K562 (cell line): ENCODE measurements at regions not wholly inside any gene's neighbourhood (a gene's known extent, or its start where the extent isn't known, plus 50 kb on each side); places are given as distances from the start of the nearest gene placed in this dataset.
A peak's percentile ranks its signal among the peaks of the same experiment; 100 is the strongest.

Source experiments
- ATAC-seq: fragments of 200-7000 bp; cut with Tn5 transposase; 3 replicates; pipeline ENCODE4 v1.9.1; 2020; ENCODE audit warnings: moderate library complexity
- BruUV-seq: library from RNA; stranded (reverse); fragments of 400-500 nt; replicated peaks from 2 replicates; lab custom pipeline; 2021; lab: Mats Ljungman, UMichigan
- CTCF ChIA-PET: fragments of 300-600 bp; formaldehyde crosslinking; extraction: SDS; loops from one replicate; lab custom pipeline; 2021; ENCODE audit warnings: low intra/inter-chr PET ratio; lab: Yijun Ruan, JAX
- POLR2A ChIA-PET: fragments of 300-600, 350-650 bp; sonication (Branson Sonifier 250); formaldehyde crosslinking; extraction: SDS; loops from one replicate; lab custom pipeline; 2021; ENCODE audit warnings: antibody characterized with exemption, inconsistent platforms; lab: Yijun Ruan, JAX
- DNase-seq, 4 experiments: peaks; one replicate each; pipeline versions ENCODE4 v3.0.0 to v3.0.0-alpha.2; 2011 to 2018; ENCODE audit warnings: low spot score in 3 of 4, mixed read lengths in 3 of 4; ENCODE audit errors: extremely low read depth in 1 of 4
- FAIRE-seq: peaks from 2 replicates; lab custom pipeline; 2011; peaks lifted over from hg19 to GRCh38; lab: Jason Lieb, UNC
- H2AFZ ChIP-seq: 2 replicates; pipeline ENCODE4 v1.6.0; 2011; ENCODE audit warnings: low read depth, low read length, control low read depth, inconsistent platforms
- H3K27ac ChIP-seq: fragments of 200-600 bp; 3 replicates; pipeline ENCODE4 v1.8.0; 2011; ENCODE audit warnings: low read depth, mild to moderate bottlenecking, control low read depth, inconsistent platforms, low read length, moderate library complexity, mixed read lengths; ENCODE audit errors: extremely low read depth
- H3K27me3 ChIP-seq, 2 experiments: fragments of 300-600 bp in 1 of 2; 2 replicates in 1 of 2; 3 replicates in 1 of 2; pipeline versions ENCODE4 v1.6.0 to v1.8.0; 2011; ENCODE audit warnings: inconsistent platforms in 2 of 2, low read length in 2 of 2, mild to moderate bottlenecking in 1 of 2, mixed read lengths in 1 of 2, moderate library complexity in 1 of 2; ENCODE audit not compliant: control insufficient read depth in 2 of 2, insufficient read depth in 2 of 2
- H3K36me3 ChIP-seq: fragments of 300-600 bp; 3 replicates; pipeline ENCODE4 v1.8.0; 2011; ENCODE audit warnings: mild to moderate bottlenecking, low read length, inconsistent platforms; ENCODE audit not compliant: control insufficient read depth, insufficient read depth
- H3K4me1 ChIP-seq, 2 experiments: fragments of 200-600 bp in 1 of 2; replicated peaks in 1 of 2; 2 replicates in 1 of 2; 3 replicates in 1 of 2; pipeline versions ENCODE4 v1.5.1 to v1.8.0; 2011; ENCODE audit warnings: inconsistent platforms in 2 of 2, low read length in 2 of 2, mild to moderate bottlenecking in 1 of 2, mixed read lengths in 1 of 2, moderate library complexity in 1 of 2; ENCODE audit not compliant: control insufficient read depth in 2 of 2, insufficient read depth in 2 of 2
- H3K4me2 ChIP-seq: 2 replicates; pipeline ENCODE4 v1.6.1; 2011; ENCODE audit warnings: low read length, control low read depth, inconsistent platforms, mixed read lengths; ENCODE audit not compliant: insufficient read depth
- H3K4me3 ChIP-seq: fragments of 200-600 bp; sonication (generic), shearing (Covaris generic); 2 replicates; pipeline ENCODE4 v1.5.1; 2016; ENCODE audit warnings: control low read depth, inconsistent platforms
- H3K79me2 ChIP-seq: fragments of 200-600 bp; 3 replicates; pipeline ENCODE4 v1.8.0; 2011; ENCODE audit warnings: low read length, inconsistent platforms; ENCODE audit not compliant: control insufficient read depth, insufficient read depth
- H3K9ac ChIP-seq, 2 experiments: 2 replicates each; pipeline versions ENCODE4 v1.6.0 to v1.6.1; 2011; ENCODE audit warnings: low read depth in 2 of 2, low read length in 2 of 2, control low read depth in 1 of 2, inconsistent platforms in 1 of 2, mild to moderate bottlenecking in 1 of 2, mixed read lengths in 1 of 2; ENCODE audit not compliant: insufficient read depth in 1 of 2
- H3K9me1 ChIP-seq: one replicate; pipeline ENCODE4 v1.6.0; 2011; ENCODE audit warnings: inconsistent platforms, mild to moderate bottlenecking, low read length, moderate library complexity; ENCODE audit not compliant: control insufficient read depth, insufficient read depth
- H3K9me3 ChIP-seq: replicated peaks from 2 replicates; pipeline ENCODE4 v1.5.1; 2011; ENCODE audit warnings: low read depth, low read length, inconsistent platforms; ENCODE audit not compliant: control insufficient read depth, insufficient read depth
- H4K20me1 ChIP-seq: replicated peaks from 2 replicates; pipeline ENCODE4 v1.6.1; 2011; ENCODE audit warnings: low read length, inconsistent platforms, mixed read lengths; ENCODE audit not compliant: control insufficient read depth, insufficient read depth
- BACH1 ChIP-seq: fragments of 200-800 bp; sonication (Bioruptor generic); IDR thresholded peaks from 2 replicates; pipeline ENCODE4 v1.6.1; 2016; ENCODE audit warnings: missing genetic modification characterization, missing compliant biosample characterization
- C11orf30 ChIP-seq: fragments of 450-650 bp; IDR thresholded peaks from 2 replicates; pipeline ENCODE4 v1.6.1; 2016; ENCODE audit warnings: low read depth, mild to moderate bottlenecking
- CBX8 ChIP-seq: fragments of 200-600 bp; sonication (generic); IDR thresholded peaks from 2 replicates; pipeline ENCODE4 v1.6.1; 2012; ENCODE audit warnings: borderline replicate concordance, mixed run types, low read depth, mild to moderate bottlenecking, moderate library complexity, mixed read lengths, low read length, control low read depth, inconsistent platforms; ENCODE audit not compliant: poor library complexity, severe bottlenecking; ENCODE audit errors: extremely low read depth
- DIDO1 ChIP-seq: fragments of 450-650 bp; IDR thresholded peaks from 2 replicates; pipeline ENCODE4 v1.6.1; 2016; ENCODE audit warnings: low read depth, missing biosample characterization, missing genetic modification characterization
- FOXA1 ChIP-seq: fragments of 450-650 bp; IDR thresholded peaks from 2 replicates; pipeline ENCODE4 v1.6.1; 2016; ENCODE audit warnings: mild to moderate bottlenecking, borderline replicate concordance
- FOXK1 ChIP-seq: sonication (generic); formaldehyde crosslinking; IDR thresholded peaks from 2 replicates; pipeline ENCODE4 v1.8.0; 2022; ENCODE audit warnings: missing genetic modification reagents, mild to moderate bottlenecking, borderline replicate concordance
- ZNF316 ChIP-seq: fragments of 450-650 bp; IDR thresholded peaks from 2 replicates; pipeline ENCODE4 v1.6.1; 2016
- WGBS: fragments of 100-300 bp; shearing (Covaris generic); methylation state at CpG from one replicate; pipeline ENCODE4 v1.1.6; 2016; ENCODE audit warnings: low coverage, mixed read lengths; ENCODE audit not compliant: insufficient coverage; ENCODE audit errors: missing lambda C conversion rate; 5-methylcytosine and 5-hydroxymethylcytosine counted together
- in situ Hi-C: fragments of 300-500 bp; cut with MboI; formaldehyde crosslinking; loops from 4 replicates; pipeline ENCODE4 v1.15.0; 2018; ENCODE audit warnings: inconsistent platforms, mixed read lengths
- intact Hi-C: fragments of 100-400 bp; cut with micrococcal nuclease; formaldehyde crosslinking; loops from 2 replicates; pipeline ENCODE4 v1.14.2; 2022

GRCh38 chr2:45216118-45216517 is 206.9 kb upstream of the SIX2 start:
- intact Hi-C loops: no loop called here
- no peaks in the 10 kb centered on the region for H3K79me2 ChIP-seq
- H3K9ac ChIP-seq: no peak overlapping the region
- BruUV-seq: no TSS peak
- H3K4me2 ChIP-seq: no peak overlapping the region
- H3K9me1 ChIP-seq: no peaks in the 10 kb centered on the region
- POLR2A ChIA-PET: no interaction called here
- no peak overlapping the region for H2AFZ ChIP-seq
- no peak overlapping the region for H3K4me3 ChIP-seq
- H3K9me3 ChIP-seq: no peaks in the 10 kb centered on the region
- no peaks in the 10 kb centered on the region for H3K36me3 ChIP-seq
- TF ChIP-seq C11orf30 (peak; percentile 17; the same call in 1 of the 2 replicates), FOXA1 (no peak), ZNF316 (peak; percentile 51; the same call in 1 of the 2 replicates), CBX8 (no peak), FOXK1 (CRISPR knock-in tag) (no peak), BACH1 (no peak)
- no peaks in the 10 kb centered on the region for H4K20me1 ChIP-seq
- DNase-seq (no peak), FAIRE-seq (no peak), ATAC-seq (no peak)
- H3K27ac ChIP-seq: no peak overlapping the region
- in situ Hi-C loops: no loop called here
- peaks cover 5 to 11% of the 10 kb centered on the region in 2 experiments; a peak in 3 of 5 replicates for H3K27me3 ChIP-seq
- CTCF ChIA-PET: no interaction called here
- H3K4me1 ChIP-seq: no peaks in the 10 kb centered on the region; a peak in 1 of 5 replicates

- no peak for FAIRE-seq
- Histone ChIP-seq H3K9me3 (no peaks in the 10 kb centered on the region), H2AFZ (no peak overlapping the region), H3K27ac (no peak overlapping the region), H3K4me3 (no peak overlapping the region), H3K9me1 (no peaks in the 10 kb centered on the region), H4K20me1 (no peaks in the 10 kb centered on the region), H3K27me3 (peaks cover 3 to 4% of the 10 kb centered on the region in 2 experiments; a peak in 4 of 5 replicates), H3K4me2 (no peak overlapping the region), H3K4me1 (no peaks in the 10 kb centered on the region; a peak in 1 of 5 replicates), H3K9ac (no peak overlapping the region), H3K36me3 (no peaks in the 10 kb centered on the region), H3K79me2 (no peaks in the 10 kb centered on the region)
- 0% methylated on average over 5 of the region's 5 CpGs for WGBS
- in situ Hi-C loops: no loop called here
- ChIA-PET CTCF (no interaction called here), POLR2A (no interaction called here)
- TF ChIP-seq DIDO1 (tag): no peak
- DNase-seq: no peak
- intact Hi-C loops: no loop called here
- no peak for ATAC-seq
- no TSS peak for BruUV-seq
Measured at GRCh38 chr2:45214550-45214949, 205.3 kb upstream of the SIX2 start.
